ENCODE measurements at regions not wholly inside any gene's neighbourhood (a gene's known extent, or its start where the extent isn't known, plus 50 kb on each side); places are given as distances from the start of the nearest gene placed in this dataset.
"Not testable (repeated sequence)": the region's sequence is repeated elsewhere in the genome, so short reads cannot be mapped to it uniquely, and the experiment has no call there.

GRCh38 chr12:115813256-115813655, 464.2 kb downstream of the MED13L start:
- DNase-seq (ENCODE audit: low read depth in 4 of 4, low spot score in 2 of 4), result no peak

GRCh38 chr12:115811929-115812328, 465.6 kb downstream of the MED13L start:
- DNase-seq (ENCODE audit: low read depth in 4 of 4, low spot score in 2 of 4), result no peak

GRCh38 chr12:115811045-115811444, 466.4 kb downstream of the MED13L start:
- DNase-seq (ENCODE audit: low read depth in 4 of 4, low spot score in 2 of 4), result no peak

GRCh38 chr12:115810122-115810901, 467.2 kb downstream of the MED13L start:
- peak in 1 of 4 donors; percentile 3 for DNase-seq (ENCODE audit: low read depth in 4 of 4, low spot score in 2 of 4)

- DNase-seq (ENCODE audit: low read depth in 4 of 4, low spot score in 2 of 4), result no peak
Observed at GRCh38 chr12:115806000-115806399, 471.5 kb downstream of the MED13L start.

GRCh38 chr12:115802767-115803166, 474.7 kb downstream of the MED13L start:
- no peak for DNase-seq (ENCODE audit: low read depth in 4 of 4, low spot score in 2 of 4)

- DNase-seq (ENCODE audit: low read depth in 4 of 4, low spot score in 2 of 4), result peak in 1 of 4 donors; percentile 51
Observed at GRCh38 chr12:115801871-115802270, 475.6 kb downstream of the MED13L start.

- DNase-seq (ENCODE audit: low read depth in 4 of 4, low spot score in 2 of 4), result no peak
Observed at GRCh38 chr12:115799610-115800009, 477.9 kb downstream of the MED13L start.

- no peak for DNase-seq (ENCODE audit: low read depth in 4 of 4, low spot score in 2 of 4)
Observed at GRCh38 chr12:115798309-115798917, 479.1 kb downstream of the MED13L start.

- no peak for DNase-seq (ENCODE audit: low read depth in 4 of 4, low spot score in 2 of 4)
Observed at GRCh38 chr12:115794659-115795081, 482.8 kb downstream of the MED13L start.

- DNase-seq (ENCODE audit: low read depth in 4 of 4, low spot score in 2 of 4), result no peak
Observed at GRCh38 chr12:115791331-115791730, 486.2 kb downstream of the MED13L start.

- DNase-seq (ENCODE audit: low read depth in 4 of 4, low spot score in 2 of 4), result no peak
Observed at GRCh38 chr12:115790526-115790925, 487.0 kb downstream of the MED13L start.

- DNase-seq (ENCODE audit: low read depth in 4 of 4, low spot score in 2 of 4), result not testable (repeated sequence)
Observed at GRCh38 chr12:115786490-115786889, 491.0 kb downstream of the MED13L start.

GRCh38 chr12:115785548-115785947, 491.9 kb downstream of the MED13L start:
- DNase-seq (ENCODE audit: low read depth in 4 of 4, low spot score in 2 of 4), result no peak

GRCh38 chr12:115776399-115776798, 501.1 kb downstream of the MED13L start:
- DNase-seq (ENCODE audit: low read depth in 4 of 4, low spot score in 2 of 4), result no peak

- no peak for DNase-seq (ENCODE audit: low read depth in 4 of 4, low spot score in 2 of 4)
Observed at GRCh38 chr12:115774148-115774895, 503.2 kb downstream of the MED13L start.

GRCh38 chr12:115771601-115772000, 505.9 kb downstream of the MED13L start:
- DNase-seq (ENCODE audit: low read depth in 4 of 4, low spot score in 2 of 4), result no peak

GRCh38 chr12:115771065-115771464, 506.4 kb downstream of the MED13L start:
- no peak for DNase-seq (ENCODE audit: low read depth in 4 of 4, low spot score in 2 of 4)

GRCh38 chr12:115770643-115771042, 506.9 kb downstream of the MED13L start:
- no peak for DNase-seq (ENCODE audit: low read depth in 4 of 4, low spot score in 2 of 4)

GRCh38 chr12:115767916-115768315, 509.6 kb downstream of the MED13L start:
- no peak for DNase-seq (ENCODE audit: low read depth in 4 of 4, low spot score in 2 of 4)

- no peak for DNase-seq (ENCODE audit: low read depth in 4 of 4, low spot score in 2 of 4)
Observed at GRCh38 chr12:115763982-115764621, 513.4 kb downstream of the MED13L start.
